ENCODE measurements at regions not wholly inside any gene's neighbourhood (a gene's known extent, or its start where the extent isn't known, plus 50 kb on each side); places are given as distances from the start of the nearest gene placed in this dataset.

DNA sequence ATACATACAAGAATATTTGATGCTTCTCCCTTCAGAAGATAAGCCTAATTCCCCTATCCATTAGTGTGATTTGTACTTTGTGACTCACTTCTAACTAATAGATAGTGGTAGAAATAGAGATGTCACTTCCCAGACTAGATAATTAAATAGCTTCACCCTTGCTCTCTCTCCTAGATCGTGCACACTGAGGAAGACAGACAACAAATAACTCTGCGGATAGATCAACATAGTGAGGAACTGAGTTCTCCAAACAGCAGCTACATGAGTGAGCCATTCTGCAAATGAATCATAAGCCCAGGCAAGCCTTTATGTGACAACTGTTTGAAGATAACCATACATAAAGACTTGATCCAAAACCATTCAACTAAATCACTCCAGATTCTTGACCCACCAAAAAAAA, 1083.4 kb upstream of the C9orf72 start:
- TF ChIP-seq, protein P1, sequence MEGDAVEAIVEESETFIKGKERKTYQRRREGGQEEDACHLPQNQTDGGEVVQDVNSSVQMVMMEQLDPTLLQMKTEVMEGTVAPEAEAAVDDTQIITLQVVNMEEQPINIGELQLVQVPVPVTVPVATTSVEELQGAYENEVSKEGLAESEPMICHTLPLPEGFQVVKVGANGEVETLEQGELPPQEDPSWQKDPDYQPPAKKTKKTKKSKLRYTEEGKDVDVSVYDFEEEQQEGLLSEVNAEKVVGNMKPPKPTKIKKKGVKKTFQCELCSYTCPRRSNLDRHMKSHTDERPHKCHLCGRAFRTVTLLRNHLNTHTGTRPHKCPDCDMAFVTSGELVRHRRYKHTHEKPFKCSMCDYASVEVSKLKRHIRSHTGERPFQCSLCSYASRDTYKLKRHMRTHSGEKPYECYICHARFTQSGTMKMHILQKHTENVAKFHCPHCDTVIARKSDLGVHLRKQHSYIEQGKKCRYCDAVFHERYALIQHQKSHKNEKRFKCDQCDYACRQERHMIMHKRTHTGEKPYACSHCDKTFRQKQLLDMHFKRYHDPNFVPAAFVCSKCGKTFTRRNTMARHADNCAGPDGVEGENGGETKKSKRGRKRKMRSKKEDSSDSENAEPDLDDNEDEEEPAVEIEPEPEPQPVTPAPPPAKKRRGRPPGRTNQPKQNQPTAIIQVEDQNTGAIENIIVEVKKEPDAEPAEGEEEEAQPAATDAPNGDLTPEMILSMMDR (IDR thresholded peaks at IDR 0.05; ENCODE audit: low read depth, low read length, poor library complexity, severe bottlenecking) = no peak
- no peak for TF ChIP-seq EZH2phosphoT487 (IDR thresholded peaks at IDR 0.05; ENCODE audit: borderline replicate concordance, low read length)

All from DOHH2 (cell line).